Hepatocyte (in vitro differentiated cells): ENCODE measurements at regions not wholly inside any gene's neighbourhood (a gene's known extent, or its start where the extent isn't known, plus 50 kb on each side); places are given as distances from the start of the nearest gene placed in this dataset.

Source experiments
- EZH2 ChIP-seq: fragments of 200-600 bp; sonication (generic); IDR thresholded peaks from 2 replicates; pipeline ENCODE4 v1.6.1; 2016; ENCODE audit warnings: antibody characterized with exemption, mild to moderate bottlenecking, borderline replicate concordance
- EZH2phosphoT487 ChIP-seq: fragments of 200-600 bp; sonication (generic); IDR thresholded peaks from one replicate; pipeline ENCODE4 v1.6.1; 2018; ENCODE audit warnings: antibody characterized with exemption, mild to moderate bottlenecking, low read depth, moderate library complexity; ENCODE audit not compliant: unreplicated experiment, severe bottlenecking
- TF ChIP-seq, protein P1 (sequence below): fragments of 200-600 bp; sonication (generic); IDR thresholded peaks from 2 replicates; pipeline ENCODE4 v1.5.1; 2016; ENCODE audit warnings: antibody characterized with exemption, mild to moderate bottlenecking; ENCODE audit not compliant: poor library complexity

DNA sequence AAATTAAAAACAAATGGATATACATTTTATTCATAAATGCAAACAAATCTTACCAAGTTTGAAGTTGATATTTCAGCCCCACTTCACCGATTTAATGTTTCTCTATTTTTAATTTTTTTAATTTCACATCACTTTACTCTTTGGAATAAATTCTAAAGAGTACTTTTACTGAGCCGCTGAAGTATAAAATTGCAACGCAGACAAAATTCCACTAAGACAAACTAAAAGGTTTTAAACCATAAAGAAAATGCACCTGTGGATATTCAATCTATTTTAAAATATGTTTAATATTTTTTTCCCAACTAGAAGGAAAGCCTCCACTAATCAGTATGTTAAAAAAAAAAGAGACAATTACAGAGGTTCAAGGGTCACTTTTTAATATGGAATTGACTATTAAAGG lies 1073.9 kb upstream of the CRIM1 start:
- no peak for TF ChIP-seq EZH2
- no peak for TF ChIP-seq EZH2phosphoT487
- TF ChIP-seq, protein P1, sequence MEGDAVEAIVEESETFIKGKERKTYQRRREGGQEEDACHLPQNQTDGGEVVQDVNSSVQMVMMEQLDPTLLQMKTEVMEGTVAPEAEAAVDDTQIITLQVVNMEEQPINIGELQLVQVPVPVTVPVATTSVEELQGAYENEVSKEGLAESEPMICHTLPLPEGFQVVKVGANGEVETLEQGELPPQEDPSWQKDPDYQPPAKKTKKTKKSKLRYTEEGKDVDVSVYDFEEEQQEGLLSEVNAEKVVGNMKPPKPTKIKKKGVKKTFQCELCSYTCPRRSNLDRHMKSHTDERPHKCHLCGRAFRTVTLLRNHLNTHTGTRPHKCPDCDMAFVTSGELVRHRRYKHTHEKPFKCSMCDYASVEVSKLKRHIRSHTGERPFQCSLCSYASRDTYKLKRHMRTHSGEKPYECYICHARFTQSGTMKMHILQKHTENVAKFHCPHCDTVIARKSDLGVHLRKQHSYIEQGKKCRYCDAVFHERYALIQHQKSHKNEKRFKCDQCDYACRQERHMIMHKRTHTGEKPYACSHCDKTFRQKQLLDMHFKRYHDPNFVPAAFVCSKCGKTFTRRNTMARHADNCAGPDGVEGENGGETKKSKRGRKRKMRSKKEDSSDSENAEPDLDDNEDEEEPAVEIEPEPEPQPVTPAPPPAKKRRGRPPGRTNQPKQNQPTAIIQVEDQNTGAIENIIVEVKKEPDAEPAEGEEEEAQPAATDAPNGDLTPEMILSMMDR, result no peak
